ENCODE measurements at regions not wholly inside any gene's neighbourhood (a gene's known extent, or its start where the extent isn't known, plus 50 kb on each side); places are given as distances from the start of the nearest gene placed in this dataset.

GRCh38 chr13:79084802-79085424 lies 321.1 kb downstream of the RBM26 start:
- no peak for DNase-seq
- ATAC-seq: no peak

- no peak for ATAC-seq
Measured at GRCh38 chr13:79081942-79082341, 324.1 kb downstream of the RBM26 start.

GRCh38 chr13:79079351-79079839 lies 326.7 kb downstream of the RBM26 start:
- DNase-seq: no peak
- ATAC-seq: no peak

More at GRCh38 chr13:79081942-79082341, 324.1 kb downstream of the RBM26 start:
- DNase-seq: no peak

GRCh38 chr13:79075703-79076102 lies 330.4 kb downstream of the RBM26 start:
- no peak for DNase-seq
- no peak for ATAC-seq

- no peak for DNase-seq
- no peak for ATAC-seq
Measured at GRCh38 chr13:79070343-79070974, 335.6 kb downstream of the RBM26 start.

GRCh38 chr13:79062291-79062690 lies 343.8 kb downstream of the RBM26 start:
- no peak for ATAC-seq

GRCh38 chr13:79060216-79060615 lies 345.8 kb downstream of the RBM26 start:
- ATAC-seq (no peak), DNase-seq (no peak)

More at GRCh38 chr13:79062291-79062690, 343.8 kb downstream of the RBM26 start:
- no peak for DNase-seq

- no peak for ATAC-seq
Measured at GRCh38 chr13:79056706-79057105, 349.3 kb downstream of the RBM26 start.

GRCh38 chr13:79051472-79051871 lies 354.6 kb downstream of the RBM26 start:
- DNase-seq (no peak), ATAC-seq (no peak)

More at GRCh38 chr13:79056706-79057105, 349.3 kb downstream of the RBM26 start:
- DNase-seq: no peak

GRCh38 chr13:79044415-79044814 lies 361.6 kb downstream of the RBM26 start:
- DNase-seq: no peak
- no peak for ATAC-seq

- DNase-seq (no peak), ATAC-seq (no peak)
Measured at GRCh38 chr13:79043208-79043607, 362.8 kb downstream of the RBM26 start.

GRCh38 chr13:79037197-79037596 lies 368.9 kb downstream of the RBM26 start:
- ATAC-seq (no peak), DNase-seq (no peak)

- no peak for DNase-seq
- no peak for ATAC-seq
Measured at GRCh38 chr13:79034341-79034740, 371.7 kb downstream of the RBM26 start.

GRCh38 chr13:79030513-79030912 lies 371.6 kb upstream of the OBI1 start:
- ATAC-seq (no peak), DNase-seq (no peak)

GRCh38 chr13:79018166-79018565 lies 359.2 kb upstream of the OBI1 start:
- ATAC-seq: no peak

GRCh38 chr13:79011179-79011578 lies 352.2 kb upstream of the OBI1 start:
- ATAC-seq: no peak
- DNase-seq: no peak

More at GRCh38 chr13:79018166-79018565, 359.2 kb upstream of the OBI1 start:
- no peak for DNase-seq

- no peak for ATAC-seq
- no peak for DNase-seq
Measured at GRCh38 chr13:79003989-79004898, 345.3 kb upstream of the OBI1 start.

GRCh38 chr13:78999494-78999893 lies 340.5 kb upstream of the OBI1 start:
- DNase-seq (no peak), ATAC-seq (no peak)

GRCh38 chr13:78998630-78999315 lies 339.8 kb upstream of the OBI1 start:
- ATAC-seq (no peak), DNase-seq (no peak)

GRCh38 chr13:78997902-78998629 lies 339.1 kb upstream of the OBI1 start:
- no peak for ATAC-seq
- DNase-seq: no peak

- DNase-seq (no peak), ATAC-seq (no peak)
Measured at GRCh38 chr13:78993792-78994191, 334.8 kb upstream of the OBI1 start.

Data from stimulated activated naive CD8-positive, alpha-beta T cell treated with anti-CD3 and anti-CD28 coated beads, Interleukin-15, Interleukin-2, amounts not matched to agents 100 U/mL and 50 U/mL, for 24 hours (primary cell).